ENCODE measurements at regions not wholly inside any gene's neighbourhood (a gene's known extent, or its start where the extent isn't known, plus 50 kb on each side); places are given as distances from the start of the nearest gene placed in this dataset.

GRCh38 chr3:146881356-146881755 lies 276.2 kb upstream of the PLSCR5 start:
- TF ChIP-seq EZH2phosphoT487 (conservative IDR thresholded peaks at IDR 0.05; ENCODE audit: low read length) (no peak), CTCF (IDR thresholded peaks at IDR 0.05; ENCODE audit: insufficient read depth, low read length, poor library complexity, severe bottlenecking) (no peak)
- no peak overlapping the region for H3K4me3 ChIP-seq (ENCODE audit: insufficient read depth, low read length, poor library complexity, severe bottlenecking)
- no peak overlapping the region for H3K27ac ChIP-seq (ENCODE audit: low read depth, low read length)
- H4K20me1 ChIP-seq (ENCODE audit: low read depth, low read length), result no peaks in the 10 kb centered on the region
- H3K36me3 ChIP-seq (ENCODE audit: low read length), result no peaks in the 10 kb centered on the region
- no peaks in the 10 kb centered on the region for H3K79me2 ChIP-seq (ENCODE audit: insufficient read depth, low read length)
- H2AFZ ChIP-seq (ENCODE audit: low read depth, low read length, severe bottlenecking), result no peak overlapping the region
- H3F3A ChIP-seq (ENCODE audit: insufficient read depth), result no peaks in the 10 kb centered on the region
- H3K9me2 ChIP-seq (replicated peaks; ENCODE audit: insufficient read depth, low read length), result no peaks in the 10 kb centered on the region
- no peaks in the 10 kb centered on the region for H3K9me3 ChIP-seq (ENCODE audit: insufficient read depth, low read length)
- H3K9ac ChIP-seq (ENCODE audit: low read length), result no peak overlapping the region
- H3K4me2 ChIP-seq (ENCODE audit: low read depth, low read length, poor library complexity, severe bottlenecking), result no peak overlapping the region
- H3K27me3 ChIP-seq (ENCODE audit: low read length), result no peaks in the 10 kb centered on the region

GRCh38 chr3:146873748-146874147 lies 268.6 kb upstream of the PLSCR5 start:
- Histone ChIP-seq H3K9ac (ENCODE audit: low read length) (no peak overlapping the region), H3K79me2 (ENCODE audit: insufficient read depth, low read length) (no peaks in the 10 kb centered on the region), H3F3A (ENCODE audit: insufficient read depth) (no peaks in the 10 kb centered on the region), H3K9me2 (replicated peaks; ENCODE audit: insufficient read depth, low read length) (no peaks in the 10 kb centered on the region), H2AFZ (ENCODE audit: low read depth, low read length, severe bottlenecking) (no peak overlapping the region), H3K4me2 (ENCODE audit: low read depth, low read length, poor library complexity, severe bottlenecking) (no peak overlapping the region), H3K27me3 (ENCODE audit: low read length) (no peaks in the 10 kb centered on the region), H3K9me3 (ENCODE audit: insufficient read depth, low read length) (no peaks in the 10 kb centered on the region), H4K20me1 (ENCODE audit: low read depth, low read length) (no peaks in the 10 kb centered on the region), H3K27ac (ENCODE audit: low read depth, low read length) (no peak overlapping the region), H3K4me3 (ENCODE audit: insufficient read depth, low read length, poor library complexity, severe bottlenecking) (no peak overlapping the region), H3K36me3 (ENCODE audit: low read length) (no peaks in the 10 kb centered on the region)
- no peak for TF ChIP-seq CTCF (IDR thresholded peaks at IDR 0.05; ENCODE audit: insufficient read depth, low read length, poor library complexity, severe bottlenecking)

GRCh38 chr3:146865175-146865755 lies 260.1 kb upstream of the PLSCR5 start:
- Histone ChIP-seq H3K9me3 (ENCODE audit: insufficient read depth, low read length) (no peaks in the 10 kb centered on the region), H3K79me2 (ENCODE audit: insufficient read depth, low read length) (no peaks in the 10 kb centered on the region), H2AFZ (ENCODE audit: low read depth, low read length, severe bottlenecking) (no peak overlapping the region), H3K27ac (ENCODE audit: low read depth, low read length) (no peak overlapping the region), H3K36me3 (ENCODE audit: low read length) (no peaks in the 10 kb centered on the region), H3K27me3 (ENCODE audit: low read length) (no peaks in the 10 kb centered on the region), H4K20me1 (ENCODE audit: low read depth, low read length) (no peaks in the 10 kb centered on the region), H3K4me3 (ENCODE audit: insufficient read depth, low read length, poor library complexity, severe bottlenecking) (no peak overlapping the region), H3K4me2 (ENCODE audit: low read depth, low read length, poor library complexity, severe bottlenecking) (no peak overlapping the region), H3K9me2 (replicated peaks; ENCODE audit: insufficient read depth, low read length) (no peaks in the 10 kb centered on the region), H3K9ac (ENCODE audit: low read length) (no peak overlapping the region), H3F3A (ENCODE audit: insufficient read depth) (no peaks in the 10 kb centered on the region)
- TF ChIP-seq CTCF (IDR thresholded peaks at IDR 0.05; ENCODE audit: insufficient read depth, low read length, poor library complexity, severe bottlenecking), result no peak
- no peak for TF ChIP-seq EZH2phosphoT487 (conservative IDR thresholded peaks at IDR 0.05; ENCODE audit: low read length)
